ENCODE measurements at regions not wholly inside any gene's neighbourhood (a gene's known extent, or its start where the extent isn't known, plus 50 kb on each side); places are given as distances from the start of the nearest gene placed in this dataset.

GRCh38 chr13:103523858-103524257 lies 457.6 kb upstream of the SLC10A2 start:
- TF ChIP-seq SUZ12 (IDR thresholded peaks at IDR 0.05; ENCODE audit: extremely low read depth, insufficient read depth, insufficient read length) = no peak
- no peak for TF ChIP-seq YY1 (IDR thresholded peaks at IDR 0.05; ENCODE audit: insufficient read depth, insufficient read length)
- no peak for TF ChIP-seq ZNF274 (IDR thresholded peaks at IDR 0.05; ENCODE audit: low read depth, low read length)
- Histone ChIP-seq H3K4me3 (ENCODE audit: insufficient read length, low read depth) (no peak overlapping the region), H3K27me3 (ENCODE audit: insufficient read depth, insufficient read length) (no peaks in the 10 kb centered on the region), H3K9me3 (ENCODE audit: insufficient read depth, low read length) (no peaks in the 10 kb centered on the region), H3K4me1 (ENCODE audit: insufficient read depth, insufficient read length) (no peaks in the 10 kb centered on the region), H3K36me3 (ENCODE audit: insufficient read depth, insufficient read length, low read length) (no peaks in the 10 kb centered on the region), H3K9ac (ENCODE audit: insufficient read length, low read depth) (no peak overlapping the region)
- DNase-seq (ENCODE audit: low read depth, low spot score) = no peak

- H3K9ac ChIP-seq (ENCODE audit: insufficient read length, low read depth) = no peak overlapping the region
Observed at GRCh38 chr13:103521532-103521931, 455.3 kb upstream of the SLC10A2 start.

GRCh38 chr13:103517768-103518102 lies 451.5 kb upstream of the SLC10A2 start:
- DNase-seq (ENCODE audit: low read depth, low spot score) = no peak
- Histone ChIP-seq H3K4me3 (ENCODE audit: insufficient read length, low read depth) (no peak overlapping the region), H3K9me3 (ENCODE audit: insufficient read depth, low read length) (no peaks in the 10 kb centered on the region), H3K9ac (ENCODE audit: insufficient read length, low read depth) (no peak overlapping the region), H3K36me3 (ENCODE audit: insufficient read depth, insufficient read length, low read length) (no peaks in the 10 kb centered on the region), H3K4me1 (ENCODE audit: insufficient read depth, insufficient read length) (no peaks in the 10 kb centered on the region), H3K27me3 (ENCODE audit: insufficient read depth, insufficient read length) (no peaks in the 10 kb centered on the region)
- no peak for TF ChIP-seq ZNF274 (IDR thresholded peaks at IDR 0.05; ENCODE audit: low read depth, low read length)

More at GRCh38 chr13:103521532-103521931, 455.3 kb upstream of the SLC10A2 start:
- Histone ChIP-seq H3K4me1 (ENCODE audit: insufficient read depth, insufficient read length) (no peaks in the 10 kb centered on the region), H3K4me3 (ENCODE audit: insufficient read length, low read depth) (no peak overlapping the region), H3K9me3 (ENCODE audit: insufficient read depth, low read length) (no peaks in the 10 kb centered on the region), H3K27me3 (ENCODE audit: insufficient read depth, insufficient read length) (no peaks in the 10 kb centered on the region), H3K36me3 (ENCODE audit: insufficient read depth, insufficient read length, low read length) (no peaks in the 10 kb centered on the region)
- TF ChIP-seq SUZ12 (IDR thresholded peaks at IDR 0.05; ENCODE audit: extremely low read depth, insufficient read depth, insufficient read length) (no peak), ZNF274 (IDR thresholded peaks at IDR 0.05; ENCODE audit: low read depth, low read length) (no peak), YY1 (IDR thresholded peaks at IDR 0.05; ENCODE audit: insufficient read depth, insufficient read length) (no peak)
- no peak for DNase-seq (ENCODE audit: low read depth, low spot score)

- Histone ChIP-seq H3K4me1 (ENCODE audit: insufficient read depth, insufficient read length) (no peaks in the 10 kb centered on the region), H3K36me3 (ENCODE audit: insufficient read depth, insufficient read length, low read length) (no peaks in the 10 kb centered on the region), H3K9me3 (ENCODE audit: insufficient read depth, low read length) (no peaks in the 10 kb centered on the region), H3K9ac (ENCODE audit: insufficient read length, low read depth) (no peak overlapping the region), H3K27me3 (ENCODE audit: insufficient read depth, insufficient read length) (no peaks in the 10 kb centered on the region), H3K4me3 (ENCODE audit: insufficient read length, low read depth) (no peak overlapping the region)
- TF ChIP-seq YY1 (IDR thresholded peaks at IDR 0.05; ENCODE audit: insufficient read depth, insufficient read length) (no peak), SUZ12 (IDR thresholded peaks at IDR 0.05; ENCODE audit: extremely low read depth, insufficient read depth, insufficient read length) (no peak), ZNF274 (IDR thresholded peaks at IDR 0.05; ENCODE audit: low read depth, low read length) (no peak)
- no peak for DNase-seq (ENCODE audit: low read depth, low spot score)
Observed at GRCh38 chr13:103517066-103517767, 451.0 kb upstream of the SLC10A2 start.

GRCh38 chr13:103516015-103516795 lies 450.0 kb upstream of the SLC10A2 start:
- Histone ChIP-seq H3K4me1 (ENCODE audit: insufficient read depth, insufficient read length) (no peaks in the 10 kb centered on the region), H3K27me3 (ENCODE audit: insufficient read depth, insufficient read length) (no peaks in the 10 kb centered on the region), H3K9me3 (ENCODE audit: insufficient read depth, low read length) (no peaks in the 10 kb centered on the region), H3K4me3 (ENCODE audit: insufficient read length, low read depth) (no peak overlapping the region), H3K36me3 (ENCODE audit: insufficient read depth, insufficient read length, low read length) (no peaks in the 10 kb centered on the region), H3K9ac (ENCODE audit: insufficient read length, low read depth) (no peak overlapping the region)
- TF ChIP-seq ZNF274 (IDR thresholded peaks at IDR 0.05; ENCODE audit: low read depth, low read length) (no peak), YY1 (IDR thresholded peaks at IDR 0.05; ENCODE audit: insufficient read depth, insufficient read length) (no peak), SUZ12 (IDR thresholded peaks at IDR 0.05; ENCODE audit: extremely low read depth, insufficient read depth, insufficient read length) (no peak)
- peak; percentile 20 for DNase-seq (ENCODE audit: low read depth, low spot score)

- TF ChIP-seq YY1 (IDR thresholded peaks at IDR 0.05; ENCODE audit: insufficient read depth, insufficient read length) (no peak), ZNF274 (IDR thresholded peaks at IDR 0.05; ENCODE audit: low read depth, low read length) (no peak), SUZ12 (IDR thresholded peaks at IDR 0.05; ENCODE audit: extremely low read depth, insufficient read depth, insufficient read length) (no peak)
- no peak for DNase-seq (ENCODE audit: low read depth, low spot score)
- no peak overlapping the region for H3K9ac ChIP-seq (ENCODE audit: insufficient read length, low read depth)
- no peaks in the 10 kb centered on the region for H3K9me3 ChIP-seq (ENCODE audit: insufficient read depth, low read length)
- no peaks in the 10 kb centered on the region for H3K27me3 ChIP-seq (ENCODE audit: insufficient read depth, insufficient read length)
- H3K36me3 ChIP-seq (ENCODE audit: insufficient read depth, insufficient read length, low read length) = no peaks in the 10 kb centered on the region
- H3K4me1 ChIP-seq (ENCODE audit: insufficient read depth, insufficient read length) = no peaks in the 10 kb centered on the region
- no peak overlapping the region for H3K4me3 ChIP-seq (ENCODE audit: insufficient read length, low read depth)
Observed at GRCh38 chr13:103515410-103515809, 449.2 kb upstream of the SLC10A2 start.

GRCh38 chr13:103514619-103515018 lies 448.4 kb upstream of the SLC10A2 start:
- H3K9me3 ChIP-seq (ENCODE audit: insufficient read depth, low read length) = no peaks in the 10 kb centered on the region

More at GRCh38 chr13:103514619-103515018, 448.4 kb upstream of the SLC10A2 start:
- no peak overlapping the region for H3K9ac ChIP-seq (ENCODE audit: insufficient read length, low read depth)
- DNase-seq (ENCODE audit: low read depth, low spot score) = no peak
- H3K27me3 ChIP-seq (ENCODE audit: insufficient read depth, insufficient read length) = no peaks in the 10 kb centered on the region
- TF ChIP-seq YY1 (IDR thresholded peaks at IDR 0.05; ENCODE audit: insufficient read depth, insufficient read length) (no peak), ZNF274 (IDR thresholded peaks at IDR 0.05; ENCODE audit: low read depth, low read length) (no peak), SUZ12 (IDR thresholded peaks at IDR 0.05; ENCODE audit: extremely low read depth, insufficient read depth, insufficient read length) (no peak)
- no peak overlapping the region for H3K4me3 ChIP-seq (ENCODE audit: insufficient read length, low read depth)
- H3K4me1 ChIP-seq (ENCODE audit: insufficient read depth, insufficient read length) = no peaks in the 10 kb centered on the region
- no peaks in the 10 kb centered on the region for H3K36me3 ChIP-seq (ENCODE audit: insufficient read depth, insufficient read length, low read length)
